KMS-11 (cell line): ENCODE measurements at regions not wholly inside any gene's neighbourhood (a gene's known extent, or its start where the extent isn't known, plus 50 kb on each side); places are given as distances from the start of the nearest gene placed in this dataset.
"Not testable (repeated sequence)": the region's sequence is repeated elsewhere in the genome, so short reads cannot be mapped to it uniquely, and the experiment has no call there.

Experiments
- H2AFZ ChIP-seq: fragments of 200-600 bp; sonication (generic); 2 replicates; pipeline ENCODE4 v1.6.1; 2016; ENCODE audit warnings: antibody characterized with exemption, mixed run types, low read depth
- H3K27ac ChIP-seq: fragments of 200-600 bp; sonication (generic); 2 replicates; pipeline ENCODE4 v1.6.1; 2016; ENCODE audit warnings: mild to moderate bottlenecking, mixed run types
- H3K27me3 ChIP-seq: fragments of 200-600 bp; sonication (generic); 2 replicates; pipeline ENCODE4 v1.6.1; 2017; ENCODE audit warnings: mild to moderate bottlenecking, low read depth, mixed run types, moderate library complexity; ENCODE audit not compliant: insufficient read depth
- H3K36me3 ChIP-seq: fragments of 200-600 bp; sonication (generic); 2 replicates; pipeline ENCODE4 v1.6.1; 2017; ENCODE audit warnings: mild to moderate bottlenecking, mixed run types; ENCODE audit not compliant: insufficient read depth
- H3K4me1 ChIP-seq: fragments of 200-600 bp; sonication (generic); 2 replicates; pipeline ENCODE4 v1.6.1; 2016; ENCODE audit warnings: mild to moderate bottlenecking, low read depth, mixed run types; ENCODE audit not compliant: poor library complexity, severe bottlenecking
- H3K4me2 ChIP-seq: fragments of 200-600 bp; sonication (generic); 2 replicates; pipeline ENCODE4 v1.7.0; 2016; ENCODE audit warnings: mild to moderate bottlenecking, mixed run types
- H3K4me3 ChIP-seq: fragments of 200-600 bp; sonication (generic); IDR thresholded peaks from 2 replicates; pipeline ENCODE4 v1.6.1; 2017; ENCODE audit warnings: low read depth, low read length, mixed read lengths; ENCODE audit not compliant: insufficient read depth
- H3K79me2 ChIP-seq: fragments of 200-600 bp; sonication (generic); 2 replicates; pipeline ENCODE4 v1.6.1; 2016; ENCODE audit warnings: low read depth, mixed run types; ENCODE audit not compliant: insufficient read depth
- H3K9ac ChIP-seq: fragments of 200-600 bp; sonication (generic); 2 replicates; pipeline ENCODE4 v1.6.1; 2016; ENCODE audit warnings: mild to moderate bottlenecking, mixed run types
- H4K20me1 ChIP-seq: fragments of 200-600 bp; sonication (generic); 2 replicates; pipeline ENCODE4 v1.6.1; 2016; ENCODE audit warnings: mild to moderate bottlenecking, mixed run types; ENCODE audit not compliant: insufficient read depth
- TF ChIP-seq, protein P1 (sequence below): fragments of 200-600 bp; sonication (generic); conservative IDR thresholded peaks from 2 replicates; pipeline ENCODE4 v1.6.1; 2017; ENCODE audit warnings: low read depth, mild to moderate bottlenecking, antibody characterized with exemption, low read length, moderate library complexity, mixed read lengths

DNA sequence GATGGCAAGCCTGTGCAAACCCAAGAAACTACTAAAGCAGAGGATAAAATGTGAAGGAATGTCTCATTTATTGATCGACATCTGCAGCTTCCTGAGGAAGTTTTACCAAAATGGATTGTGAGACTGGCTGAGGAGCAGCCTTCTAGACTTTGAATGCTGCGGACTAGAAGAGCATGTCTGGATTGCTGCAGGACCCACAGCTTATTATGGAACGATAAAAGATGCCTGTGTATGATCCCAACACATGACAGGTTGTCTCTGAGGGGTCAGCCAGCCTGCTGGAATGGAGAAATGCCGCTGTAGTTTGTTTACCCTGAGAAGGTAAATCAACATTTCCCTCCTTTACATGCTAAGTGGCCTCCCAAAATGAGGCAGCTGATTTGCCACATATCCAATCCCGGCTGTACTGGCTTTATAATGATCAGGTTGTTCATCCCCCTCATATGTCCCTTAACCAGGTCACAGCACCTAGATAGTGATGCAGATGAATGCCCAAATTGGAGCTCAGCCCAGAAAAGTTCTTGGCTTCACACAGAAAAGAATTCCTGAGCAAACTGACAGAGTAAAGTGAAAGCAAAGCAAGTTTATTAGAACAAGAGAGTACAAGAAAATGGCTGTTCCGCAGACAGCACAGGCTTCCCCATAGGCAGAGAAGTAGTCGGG, 63.9 kb downstream of the IL12A start:
- no peaks in the 10 kb centered on the region for H3K27me3 ChIP-seq
- H4K20me1 ChIP-seq = no peaks in the 10 kb centered on the region
- TF ChIP-seq, protein P1, sequence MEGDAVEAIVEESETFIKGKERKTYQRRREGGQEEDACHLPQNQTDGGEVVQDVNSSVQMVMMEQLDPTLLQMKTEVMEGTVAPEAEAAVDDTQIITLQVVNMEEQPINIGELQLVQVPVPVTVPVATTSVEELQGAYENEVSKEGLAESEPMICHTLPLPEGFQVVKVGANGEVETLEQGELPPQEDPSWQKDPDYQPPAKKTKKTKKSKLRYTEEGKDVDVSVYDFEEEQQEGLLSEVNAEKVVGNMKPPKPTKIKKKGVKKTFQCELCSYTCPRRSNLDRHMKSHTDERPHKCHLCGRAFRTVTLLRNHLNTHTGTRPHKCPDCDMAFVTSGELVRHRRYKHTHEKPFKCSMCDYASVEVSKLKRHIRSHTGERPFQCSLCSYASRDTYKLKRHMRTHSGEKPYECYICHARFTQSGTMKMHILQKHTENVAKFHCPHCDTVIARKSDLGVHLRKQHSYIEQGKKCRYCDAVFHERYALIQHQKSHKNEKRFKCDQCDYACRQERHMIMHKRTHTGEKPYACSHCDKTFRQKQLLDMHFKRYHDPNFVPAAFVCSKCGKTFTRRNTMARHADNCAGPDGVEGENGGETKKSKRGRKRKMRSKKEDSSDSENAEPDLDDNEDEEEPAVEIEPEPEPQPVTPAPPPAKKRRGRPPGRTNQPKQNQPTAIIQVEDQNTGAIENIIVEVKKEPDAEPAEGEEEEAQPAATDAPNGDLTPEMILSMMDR = no peak
- no peak overlapping the region for H3K27ac ChIP-seq
- H3K36me3 ChIP-seq = no peaks in the 10 kb centered on the region
- H3K4me1 ChIP-seq = no peaks in the 10 kb centered on the region
- no peak overlapping the region for H3K4me2 ChIP-seq
- H2AFZ ChIP-seq = no peak overlapping the region
- H3K79me2 ChIP-seq = no peaks in the 10 kb centered on the region
- no peak overlapping the region for H3K9ac ChIP-seq
- no peak overlapping the region for H3K4me3 ChIP-seq

DNA sequence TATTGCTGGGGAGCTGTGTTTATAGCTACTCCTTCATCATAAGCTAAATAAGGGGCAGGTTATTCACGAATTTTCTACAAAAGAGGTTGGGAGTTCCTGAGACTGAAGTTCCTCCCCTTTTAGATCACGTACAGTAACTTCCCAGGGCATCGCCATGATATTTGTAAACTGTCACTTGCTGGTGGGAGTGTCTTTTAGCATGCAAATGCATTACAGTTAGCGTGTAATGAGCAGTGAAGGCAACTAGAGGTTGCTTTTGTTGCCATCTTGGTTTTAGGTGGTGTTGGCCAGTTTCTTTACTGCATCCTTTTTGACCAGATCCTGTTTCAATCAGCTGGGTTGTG, 64.4 kb downstream of the IL12A start:
- no peaks in the 10 kb centered on the region for H3K27me3 ChIP-seq
- H3K27ac ChIP-seq = no peak overlapping the region
- no peaks in the 10 kb centered on the region for H3K36me3 ChIP-seq
- H3K4me2 ChIP-seq = no peak overlapping the region
- no peaks in the 10 kb centered on the region for H3K4me1 ChIP-seq
- no peak overlapping the region for H2AFZ ChIP-seq
- no peaks in the 10 kb centered on the region for H4K20me1 ChIP-seq
- H3K79me2 ChIP-seq = no peaks in the 10 kb centered on the region
- TF ChIP-seq, protein P1 = no peak
- no peak overlapping the region for H3K4me3 ChIP-seq
- no peak overlapping the region for H3K9ac ChIP-seq

DNA sequence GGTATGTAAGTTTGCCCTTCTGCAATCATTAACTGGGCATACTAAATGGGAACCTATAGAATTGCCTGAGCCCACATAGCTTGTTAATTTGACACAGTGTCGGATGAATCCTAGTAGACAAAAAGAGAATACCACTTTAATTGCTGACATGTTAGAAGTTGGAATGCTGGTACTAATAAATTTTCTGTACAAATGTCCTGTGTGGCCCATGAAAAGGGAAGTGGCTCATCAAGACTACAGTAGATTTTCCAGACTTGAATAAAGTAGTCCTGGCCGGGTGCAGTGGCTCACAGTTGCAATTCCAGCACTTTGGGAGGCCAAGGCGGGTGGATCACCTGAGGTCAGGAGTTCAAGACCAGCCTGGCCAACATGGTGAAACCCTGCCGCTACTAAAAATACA, 66.2 kb downstream of the IL12A start:
- H2AFZ ChIP-seq, H4K20me1 ChIP-seq, H3K36me3 ChIP-seq, H3K27me3 ChIP-seq, H3K4me3 ChIP-seq, H3K9ac ChIP-seq, H3K4me1 ChIP-seq, H3K4me2 ChIP-seq, H3K27ac ChIP-seq, H3K79me2 ChIP-seq: not testable (repeated sequence)

DNA sequence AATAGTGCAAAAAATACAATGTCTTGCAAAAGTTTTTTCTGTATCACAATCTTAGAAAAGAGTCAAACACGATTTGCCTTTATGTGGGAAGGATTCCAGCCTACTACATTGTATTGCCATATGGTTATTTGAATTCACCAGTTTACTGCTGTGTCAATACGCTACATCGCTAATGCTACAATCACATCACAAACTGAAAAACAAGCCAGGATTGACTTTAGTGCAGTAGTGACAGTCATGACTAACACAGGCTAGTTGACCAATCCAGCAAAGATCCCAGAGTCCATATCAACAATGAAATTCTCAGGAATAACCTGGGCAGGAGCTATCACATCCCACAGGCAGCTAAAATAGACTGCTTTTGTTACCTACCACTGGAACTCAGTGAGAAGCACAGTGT, 67.0 kb downstream of the IL12A start:
- no peak overlapping the region for H3K4me2 ChIP-seq
- TF ChIP-seq, protein P1 = no peak

DNA sequence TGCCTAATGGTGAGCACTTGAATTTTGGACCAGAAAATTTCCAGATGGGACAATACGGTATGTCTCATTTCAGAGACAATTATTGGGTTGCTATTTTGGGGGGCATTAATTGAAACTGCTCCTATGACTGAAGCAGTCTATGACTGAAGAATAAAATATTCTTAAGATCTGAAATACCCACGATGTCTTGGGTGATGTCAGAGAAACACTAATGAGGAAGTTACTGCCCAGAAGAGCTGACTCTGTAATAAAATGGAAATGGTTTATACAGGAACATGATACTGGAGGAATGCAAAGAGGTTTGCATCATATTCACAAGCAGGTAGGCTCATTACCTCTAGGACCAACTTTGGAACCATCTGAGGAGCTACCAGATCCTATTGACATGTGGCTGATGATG, 68.7 kb downstream of the IL12A start:
- Histone ChIP-seq H4K20me1 (no peaks in the 10 kb centered on the region), H2AFZ (no peak overlapping the region), H3K36me3 (no peaks in the 10 kb centered on the region), H3K79me2 (no peaks in the 10 kb centered on the region), H3K9ac (no peak overlapping the region), H3K4me2 (no peak overlapping the region), H3K4me1 (no peaks in the 10 kb centered on the region), H3K4me3 (no peak overlapping the region), H3K27me3 (no peaks in the 10 kb centered on the region), H3K27ac (no peak overlapping the region)
- TF ChIP-seq, protein P1 = no peak

More for the DNA sequence above, 67.0 kb downstream of the IL12A start:
- Histone ChIP-seq H2AFZ (no peak overlapping the region), H3K4me3 (no peak overlapping the region), H3K36me3 (no peaks in the 10 kb centered on the region), H4K20me1 (no peaks in the 10 kb centered on the region), H3K27me3 (no peaks in the 10 kb centered on the region), H3K9ac (no peak overlapping the region), H3K27ac (no peak overlapping the region), H3K4me1 (no peaks in the 10 kb centered on the region), H3K79me2 (no peaks in the 10 kb centered on the region)
